ENCODE measurements at regions not wholly inside any gene's neighbourhood (a gene's known extent, or its start where the extent isn't known, plus 50 kb on each side); places are given as distances from the start of the nearest gene placed in this dataset.

DNA sequence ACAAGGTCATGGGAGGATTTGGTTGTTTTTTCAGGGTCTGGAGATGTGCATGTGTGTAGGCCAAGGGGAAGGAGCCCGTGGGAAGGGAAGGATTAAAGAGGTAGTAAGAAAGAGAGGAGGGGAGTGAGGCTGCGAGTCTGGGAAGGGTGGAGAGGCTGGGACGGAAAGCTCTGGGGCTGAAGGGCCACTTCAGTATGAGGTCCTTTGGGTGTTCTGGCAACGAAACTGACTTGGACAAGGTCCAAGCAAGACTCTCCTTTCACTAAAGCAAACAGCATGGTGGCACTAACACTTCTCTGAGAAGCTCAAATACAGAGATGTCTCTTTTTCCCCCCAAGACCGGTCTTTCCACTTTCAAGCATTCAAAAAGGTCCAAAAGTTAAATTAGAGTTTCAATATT lies 394.5 kb downstream of the ARHGEF28 start:
- Histone ChIP-seq H3F3A (replicated peaks; ENCODE audit: low read depth) (no peaks in the 10 kb centered on the region), H2AFZ (no peak overlapping the region), H3K36me3 (ENCODE audit: insufficient read depth) (no peaks in the 10 kb centered on the region), H3K9me2 (ENCODE audit: insufficient read depth) (peaks cover 6% of the 10 kb centered on the region; the same call in 1 of the 2 replicates), H3K27ac (ENCODE audit: low read depth) (no peak overlapping the region), H3K4me2 (no peak overlapping the region), H4K20me1 (replicated peaks; ENCODE audit: insufficient read depth) (no peaks in the 10 kb centered on the region), H3K4me3 (no peak overlapping the region), H3K4me1 (ENCODE audit: insufficient read depth) (no peaks in the 10 kb centered on the region), H3K79me2 (replicated peaks; ENCODE audit: insufficient read depth) (no peaks in the 10 kb centered on the region), H3K27me3 (ENCODE audit: insufficient read depth) (no peaks in the 10 kb centered on the region)
- peaks cover 12% of the 10 kb centered on the region for H3K4me1 Mint-ChIP-seq
- no peaks in the 10 kb centered on the region for H3K36me3 Mint-ChIP-seq (ENCODE audit: low read depth)
- no peak overlapping the region for H3K4me3 Mint-ChIP-seq
- DNase-seq (ENCODE audit: low spot score) (no peak), ATAC-seq (no peak)
- TF ChIP-seq JUNB (IDR thresholded peaks at IDR 0.05; ENCODE audit: unreplicated experiment) (no peak), ZNF114 (CRISPR knock-in tag; IDR thresholded peaks at IDR 0.05) (no peak), EZH2phosphoT487 (IDR thresholded peaks at IDR 0.05; ENCODE audit: unreplicated experiment) (no peak), EZH2 (IDR thresholded peaks at IDR 0.05; ENCODE audit: low read depth, unreplicated experiment) (no peak), STAT1 (IDR thresholded peaks at IDR 0.05; ENCODE audit: unreplicated experiment) (no peak), NANOG (IDR thresholded peaks at IDR 0.05; ENCODE audit: borderline replicate concordance) (no peak), POLR2AphosphoS5 (IDR thresholded peaks at IDR 0.05; ENCODE audit: low read depth) (no peak), CREB1 (CRISPR knock-in tag; IDR thresholded peaks at IDR 0.05; ENCODE audit: low read depth) (no peak), ZNF331 (CRISPR knock-in tag; IDR thresholded peaks at IDR 0.05; ENCODE audit: low read depth) (no peak)
- TF ChIP-seq, protein P1, sequence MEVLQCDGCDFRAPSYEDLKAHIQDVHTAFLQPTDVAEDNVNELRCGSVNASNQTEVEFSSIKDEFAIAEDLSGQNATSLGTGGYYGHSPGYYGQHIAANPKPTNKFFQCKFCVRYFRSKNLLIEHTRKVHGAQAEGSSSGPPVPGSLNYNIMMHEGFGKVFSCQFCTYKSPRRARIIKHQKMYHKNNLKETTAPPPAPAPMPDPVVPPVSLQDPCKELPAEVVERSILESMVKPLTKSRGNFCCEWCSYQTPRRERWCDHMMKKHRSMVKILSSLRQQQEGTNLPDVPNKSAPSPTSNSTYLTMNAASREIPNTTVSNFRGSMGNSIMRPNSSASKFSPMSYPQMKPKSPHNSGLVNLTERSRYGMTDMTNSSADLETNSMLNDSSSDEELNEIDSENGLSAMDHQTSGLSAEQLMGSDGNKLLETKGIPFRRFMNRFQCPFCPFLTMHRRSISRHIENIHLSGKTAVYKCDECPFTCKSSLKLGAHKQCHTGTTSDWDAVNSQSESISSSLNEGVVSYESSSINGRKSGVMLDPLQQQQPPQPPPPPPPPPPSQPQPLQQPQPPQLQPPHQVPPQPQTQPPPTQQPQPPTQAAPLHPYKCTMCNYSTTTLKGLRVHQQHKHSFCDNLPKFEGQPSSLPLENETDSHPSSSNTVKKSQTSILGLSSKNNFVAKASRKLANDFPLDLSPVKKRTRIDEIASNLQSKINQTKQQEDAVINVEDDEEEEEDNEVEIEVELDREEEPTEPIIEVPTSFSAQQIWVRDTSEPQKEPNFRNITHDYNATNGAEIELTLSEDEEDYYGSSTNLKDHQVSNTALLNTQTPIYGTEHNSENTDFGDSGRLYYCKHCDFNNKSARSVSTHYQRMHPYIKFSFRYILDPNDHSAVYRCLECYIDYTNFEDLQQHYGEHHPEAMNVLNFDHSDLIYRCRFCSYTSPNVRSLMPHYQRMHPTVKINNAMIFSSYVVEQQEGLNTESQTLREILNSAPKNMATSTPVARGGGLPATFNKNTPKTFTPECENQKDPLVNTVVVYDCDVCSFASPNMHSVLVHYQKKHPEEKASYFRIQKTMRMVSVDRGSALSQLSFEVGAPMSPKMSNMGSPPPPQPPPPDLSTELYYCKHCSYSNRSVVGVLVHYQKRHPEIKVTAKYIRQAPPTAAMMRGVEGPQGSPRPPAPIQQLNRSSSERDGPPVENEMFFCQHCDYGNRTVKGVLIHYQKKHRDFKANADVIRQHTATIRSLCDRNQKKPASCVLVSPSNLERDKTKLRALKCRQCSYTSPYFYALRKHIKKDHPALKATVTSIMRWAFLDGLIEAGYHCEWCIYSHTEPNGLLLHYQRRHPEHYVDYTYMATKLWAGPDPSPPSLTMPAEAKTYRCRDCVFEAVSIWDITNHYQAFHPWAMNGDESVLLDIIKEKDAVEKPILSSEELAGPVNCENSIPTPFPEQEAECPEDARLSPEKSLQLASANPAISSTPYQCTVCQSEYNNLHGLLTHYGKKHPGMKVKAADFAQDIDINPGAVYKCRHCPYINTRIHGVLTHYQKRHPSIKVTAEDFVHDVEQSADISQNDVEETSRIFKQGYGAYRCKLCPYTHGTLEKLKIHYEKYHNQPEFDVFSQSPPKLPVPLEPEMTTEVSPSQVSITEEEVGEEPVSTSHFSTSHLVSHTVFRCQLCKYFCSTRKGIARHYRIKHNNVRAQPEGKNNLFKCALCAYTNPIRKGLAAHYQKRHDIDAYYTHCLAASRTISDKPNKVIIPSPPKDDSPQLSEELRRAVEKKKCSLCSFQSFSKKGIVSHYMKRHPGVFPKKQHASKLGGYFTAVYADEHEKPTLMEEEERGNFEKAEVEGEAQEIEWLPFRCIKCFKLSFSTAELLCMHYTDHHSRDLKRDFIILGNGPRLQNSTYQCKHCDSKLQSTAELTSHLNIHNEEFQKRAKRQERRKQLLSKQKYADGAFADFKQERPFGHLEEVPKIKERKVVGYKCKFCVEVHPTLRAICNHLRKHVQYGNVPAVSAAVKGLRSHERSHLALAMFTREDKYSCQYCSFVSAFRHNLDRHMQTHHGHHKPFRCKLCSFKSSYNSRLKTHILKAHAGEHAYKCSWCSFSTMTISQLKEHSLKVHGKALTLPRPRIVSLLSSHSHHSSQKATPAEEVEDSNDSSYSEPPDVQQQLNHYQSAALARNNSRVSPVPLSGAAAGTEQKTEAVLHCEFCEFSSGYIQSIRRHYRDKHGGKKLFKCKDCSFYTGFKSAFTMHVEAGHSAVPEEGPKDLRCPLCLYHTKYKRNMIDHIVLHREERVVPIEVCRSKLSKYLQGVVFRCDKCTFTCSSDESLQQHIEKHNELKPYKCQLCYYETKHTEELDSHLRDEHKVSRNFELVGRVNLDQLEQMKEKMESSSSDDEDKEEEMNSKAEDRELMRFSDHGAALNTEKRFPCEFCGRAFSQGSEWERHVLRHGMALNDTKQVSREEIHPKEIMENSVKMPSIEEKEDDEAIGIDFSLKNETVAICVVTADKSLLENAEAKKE (CRISPR knock-in tag; IDR thresholded peaks at IDR 0.05), result no peak
- TF ChIP-seq, protein P2, sequence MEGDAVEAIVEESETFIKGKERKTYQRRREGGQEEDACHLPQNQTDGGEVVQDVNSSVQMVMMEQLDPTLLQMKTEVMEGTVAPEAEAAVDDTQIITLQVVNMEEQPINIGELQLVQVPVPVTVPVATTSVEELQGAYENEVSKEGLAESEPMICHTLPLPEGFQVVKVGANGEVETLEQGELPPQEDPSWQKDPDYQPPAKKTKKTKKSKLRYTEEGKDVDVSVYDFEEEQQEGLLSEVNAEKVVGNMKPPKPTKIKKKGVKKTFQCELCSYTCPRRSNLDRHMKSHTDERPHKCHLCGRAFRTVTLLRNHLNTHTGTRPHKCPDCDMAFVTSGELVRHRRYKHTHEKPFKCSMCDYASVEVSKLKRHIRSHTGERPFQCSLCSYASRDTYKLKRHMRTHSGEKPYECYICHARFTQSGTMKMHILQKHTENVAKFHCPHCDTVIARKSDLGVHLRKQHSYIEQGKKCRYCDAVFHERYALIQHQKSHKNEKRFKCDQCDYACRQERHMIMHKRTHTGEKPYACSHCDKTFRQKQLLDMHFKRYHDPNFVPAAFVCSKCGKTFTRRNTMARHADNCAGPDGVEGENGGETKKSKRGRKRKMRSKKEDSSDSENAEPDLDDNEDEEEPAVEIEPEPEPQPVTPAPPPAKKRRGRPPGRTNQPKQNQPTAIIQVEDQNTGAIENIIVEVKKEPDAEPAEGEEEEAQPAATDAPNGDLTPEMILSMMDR (conservative IDR thresholded peaks at IDR 0.05; ENCODE audit: low read depth in 2 of 2), result no peak
- TF ChIP-seq, protein P3, sequence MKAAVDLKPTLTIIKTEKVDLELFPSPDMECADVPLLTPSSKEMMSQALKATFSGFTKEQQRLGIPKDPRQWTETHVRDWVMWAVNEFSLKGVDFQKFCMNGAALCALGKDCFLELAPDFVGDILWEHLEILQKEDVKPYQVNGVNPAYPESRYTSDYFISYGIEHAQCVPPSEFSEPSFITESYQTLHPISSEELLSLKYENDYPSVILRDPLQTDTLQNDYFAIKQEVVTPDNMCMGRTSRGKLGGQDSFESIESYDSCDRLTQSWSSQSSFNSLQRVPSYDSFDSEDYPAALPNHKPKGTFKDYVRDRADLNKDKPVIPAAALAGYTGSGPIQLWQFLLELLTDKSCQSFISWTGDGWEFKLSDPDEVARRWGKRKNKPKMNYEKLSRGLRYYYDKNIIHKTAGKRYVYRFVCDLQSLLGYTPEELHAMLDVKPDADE (IDR thresholded peaks at IDR 0.05), result no peak
- TF ChIP-seq, protein P4, sequence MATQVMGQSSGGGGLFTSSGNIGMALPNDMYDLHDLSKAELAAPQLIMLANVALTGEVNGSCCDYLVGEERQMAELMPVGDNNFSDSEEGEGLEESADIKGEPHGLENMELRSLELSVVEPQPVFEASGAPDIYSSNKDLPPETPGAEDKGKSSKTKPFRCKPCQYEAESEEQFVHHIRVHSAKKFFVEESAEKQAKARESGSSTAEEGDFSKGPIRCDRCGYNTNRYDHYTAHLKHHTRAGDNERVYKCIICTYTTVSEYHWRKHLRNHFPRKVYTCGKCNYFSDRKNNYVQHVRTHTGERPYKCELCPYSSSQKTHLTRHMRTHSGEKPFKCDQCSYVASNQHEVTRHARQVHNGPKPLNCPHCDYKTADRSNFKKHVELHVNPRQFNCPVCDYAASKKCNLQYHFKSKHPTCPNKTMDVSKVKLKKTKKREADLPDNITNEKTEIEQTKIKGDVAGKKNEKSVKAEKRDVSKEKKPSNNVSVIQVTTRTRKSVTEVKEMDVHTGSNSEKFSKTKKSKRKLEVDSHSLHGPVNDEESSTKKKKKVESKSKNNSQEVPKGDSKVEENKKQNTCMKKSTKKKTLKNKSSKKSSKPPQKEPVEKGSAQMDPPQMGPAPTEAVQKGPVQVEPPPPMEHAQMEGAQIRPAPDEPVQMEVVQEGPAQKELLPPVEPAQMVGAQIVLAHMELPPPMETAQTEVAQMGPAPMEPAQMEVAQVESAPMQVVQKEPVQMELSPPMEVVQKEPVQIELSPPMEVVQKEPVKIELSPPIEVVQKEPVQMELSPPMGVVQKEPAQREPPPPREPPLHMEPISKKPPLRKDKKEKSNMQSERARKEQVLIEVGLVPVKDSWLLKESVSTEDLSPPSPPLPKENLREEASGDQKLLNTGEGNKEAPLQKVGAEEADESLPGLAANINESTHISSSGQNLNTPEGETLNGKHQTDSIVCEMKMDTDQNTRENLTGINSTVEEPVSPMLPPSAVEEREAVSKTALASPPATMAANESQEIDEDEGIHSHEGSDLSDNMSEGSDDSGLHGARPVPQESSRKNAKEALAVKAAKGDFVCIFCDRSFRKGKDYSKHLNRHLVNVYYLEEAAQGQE (IDR thresholded peaks at IDR 0.05; ENCODE audit: unreplicated experiment), result no peak
- no peak overlapping the region for H3K27ac Mint-ChIP-seq
- H3K27me3 Mint-ChIP-seq (ENCODE audit: insufficient read depth, low read depth, poor library complexity), result peaks cover 2% of the 10 kb centered on the region
- H3K9me3 Mint-ChIP-seq, result no peaks in the 10 kb centered on the region; the same call in 2 of the 3 replicates

Data from GM23338 (cell line).